Erythroblast (primary cell): ENCODE measurements at regions not wholly inside any gene's neighbourhood (a gene's known extent, or its start where the extent isn't known, plus 50 kb on each side); places are given as distances from the start of the nearest gene placed in this dataset.

ENCODE experiments used
- DNase-seq, 2 experiments: peaks; one replicate each; lab custom pipeline; 2025; lab: John Stamatoyannopoulos, UW
- GATA1 ChIP-seq: IDR thresholded peaks from 2 replicates; pipeline ENCODE4 v1.6.1; 2011; ENCODE audit warnings: low read depth, mild to moderate bottlenecking, control low read depth, low read length, moderate library complexity
- POLR2A ChIP-seq: IDR thresholded peaks from 2 replicates; pipeline ENCODE4 v1.6.1; 2011; ENCODE audit warnings: mild to moderate bottlenecking, low read length

- no peak for TF ChIP-seq POLR2A
- TF ChIP-seq GATA1: no peak
- DNase-seq: no peak
Measured at GRCh38 chr1:239322369-239322768, 64.0 kb upstream of the CHRM3 start.

- no peak for DNase-seq
- TF ChIP-seq POLR2A: no peak
Measured at GRCh38 chr1:239321877-239322276, 64.5 kb upstream of the CHRM3 start.

- TF ChIP-seq GATA1 (no peak), POLR2A (no peak)
- no peak for DNase-seq
Measured at GRCh38 chr1:239317948-239318347, 68.4 kb upstream of the CHRM3 start.

DNA sequence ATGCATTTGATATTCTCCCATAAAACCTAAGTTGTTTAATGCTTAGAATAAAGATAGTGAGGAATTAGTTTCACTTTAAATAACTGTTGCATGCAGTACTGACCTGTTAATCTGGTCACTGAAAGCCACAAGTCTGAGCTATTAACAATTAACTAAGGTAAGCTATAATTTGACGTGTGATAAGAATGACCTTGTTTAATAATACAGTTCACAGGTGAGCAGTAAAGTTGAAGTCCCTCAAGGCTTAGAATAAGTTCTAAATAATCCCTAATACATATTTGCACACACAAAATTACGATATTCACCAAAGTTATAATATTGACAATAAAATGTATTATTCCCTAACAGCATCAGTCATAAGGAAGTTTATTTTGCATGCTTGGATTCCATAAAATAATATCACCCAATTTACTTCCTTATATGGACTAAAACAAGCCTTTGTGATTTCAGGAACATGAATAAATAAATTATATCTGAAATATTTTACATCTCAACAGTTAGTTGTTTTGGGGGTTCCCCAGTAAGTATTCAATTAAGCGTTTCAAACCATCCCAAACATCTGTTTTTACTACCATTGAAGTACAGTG lies 70.6 kb upstream of the CHRM3 start:
- TF ChIP-seq POLR2A (no peak), GATA1 (no peak)
- no peak for DNase-seq

- DNase-seq: no peak
- TF ChIP-seq GATA1: no peak
- TF ChIP-seq POLR2A: no peak
Measured at GRCh38 chr1:239311331-239311730, 75.0 kb upstream of the CHRM3 start.

GRCh38 chr1:239308701-239309333 lies 77.6 kb upstream of the CHRM3 start:
- no peak for TF ChIP-seq POLR2A
- DNase-seq: peak in 1 of 2 experiments; percentile 30

GRCh38 chr1:239307886-239308285 lies 78.5 kb upstream of the CHRM3 start:
- TF ChIP-seq GATA1 (no peak), POLR2A (no peak)
- DNase-seq: no peak

GRCh38 chr1:239306426-239306825 lies 79.9 kb upstream of the CHRM3 start:
- no peak for DNase-seq
- TF ChIP-seq POLR2A: no peak
- TF ChIP-seq GATA1: no peak

DNA sequence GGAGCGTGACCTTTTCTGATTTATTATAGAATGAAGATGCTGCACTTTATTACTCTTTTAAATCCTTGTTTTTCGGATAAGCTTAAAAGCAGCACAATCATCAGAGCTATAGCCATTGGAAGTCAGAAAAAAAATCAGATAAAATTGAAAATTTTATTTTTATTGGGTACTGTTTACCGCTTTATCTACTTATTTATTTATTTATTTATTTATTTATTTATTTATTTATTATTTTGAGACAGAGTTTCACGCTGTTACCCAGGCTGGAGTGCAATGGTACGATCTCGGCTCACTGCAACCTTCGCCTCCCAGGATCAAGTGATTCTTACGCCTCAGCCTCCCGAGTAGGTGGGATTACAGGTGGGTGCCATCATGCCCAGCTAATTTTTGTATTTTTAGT lies 83.1 kb upstream of the CHRM3 start:
- TF ChIP-seq GATA1: no peak
- TF ChIP-seq POLR2A: no peak
- DNase-seq: no peak

GRCh38 chr1:239302696-239303095 lies 83.7 kb upstream of the CHRM3 start:
- TF ChIP-seq POLR2A: no peak
- no peak for TF ChIP-seq GATA1
- no peak for DNase-seq

DNA sequence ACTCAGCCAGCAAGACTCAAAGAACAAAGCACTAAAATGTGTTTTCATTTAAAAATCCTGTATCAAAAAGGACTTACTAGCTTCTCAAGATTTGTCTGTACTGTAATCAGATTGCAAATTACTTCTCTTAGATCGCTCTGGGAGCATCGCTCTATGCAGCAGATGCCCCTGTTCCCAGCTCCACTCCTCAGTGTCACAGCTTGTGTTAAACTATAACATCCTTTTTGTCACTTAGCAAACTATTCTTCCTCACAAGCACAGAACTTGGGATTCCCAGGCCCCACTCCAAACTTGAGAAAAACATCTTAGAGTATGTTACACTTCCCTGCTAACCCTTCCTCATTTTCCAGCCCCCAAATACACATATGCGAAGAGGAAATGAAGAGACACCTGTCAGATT lies 85.1 kb upstream of the CHRM3 start:
- TF ChIP-seq GATA1 (no peak), POLR2A (no peak)
- no peak for DNase-seq

- no peak for DNase-seq
- no peak for TF ChIP-seq POLR2A
- TF ChIP-seq GATA1: no peak
Measured at GRCh38 chr1:239297910-239298309, 88.5 kb upstream of the CHRM3 start.

GRCh38 chr1:239293350-239294110 lies 92.8 kb upstream of the CHRM3 start:
- no peak for DNase-seq
- TF ChIP-seq GATA1 (no peak), POLR2A (no peak)

GRCh38 chr1:239288820-239289554 lies 97.4 kb upstream of the CHRM3 start:
- TF ChIP-seq POLR2A (no peak), GATA1 (no peak)
- no peak for DNase-seq

DNA sequence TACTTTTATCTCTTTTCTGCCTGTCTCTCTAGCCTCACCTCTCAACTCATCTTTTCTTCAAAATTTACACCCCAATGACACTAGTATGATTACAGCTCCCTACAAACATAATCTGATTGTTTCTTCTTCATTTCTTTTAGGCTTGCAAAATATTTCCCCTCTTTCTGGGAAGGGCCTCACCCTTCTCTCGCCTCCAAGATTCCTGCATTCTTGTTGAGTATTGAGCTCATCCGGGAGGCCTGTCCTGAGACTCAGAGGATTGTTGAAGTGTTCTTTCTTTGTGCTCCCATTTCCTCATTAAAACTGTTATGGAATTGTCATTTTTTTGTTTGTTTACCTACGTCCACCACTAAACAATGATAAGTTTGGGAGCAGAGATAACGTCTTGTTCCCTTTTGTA lies 99.1 kb upstream of the CHRM3 start:
- no peak for DNase-seq
- no peak for TF ChIP-seq GATA1
- no peak for TF ChIP-seq POLR2A
